Testis (tissue), 2 donors: ENCODE measurements at regions not wholly inside any gene's neighbourhood (a gene's known extent, or its start where the extent isn't known, plus 50 kb on each side); places are given as distances from the start of the nearest gene placed in this dataset.

Experiments used
- DNase-seq: peaks from one replicate; pipeline ENCODE4 v3.0.0-alpha.2; 2019
- H3K27ac ChIP-seq, 2 donors: fragments of 200-600 bp; sonication (generic); one replicate each; pipeline ENCODE4 v1.5.1; 2019
- H3K27me3 ChIP-seq: fragments of 200-600 bp; sonication (generic); one replicate; pipeline ENCODE4 v1.5.1; 2019
- H3K36me3 ChIP-seq: fragments of 200-600 bp; sonication (generic); one replicate; pipeline ENCODE4 v1.5.1; 2017; ENCODE audit warnings: low read depth; ENCODE audit errors: missing control alignments
- H3K4me1 ChIP-seq: fragments of 200-600 bp; sonication (generic); one replicate; pipeline ENCODE4 v1.5.1; 2019
- H3K4me3 ChIP-seq, 2 donors: fragments of 200-600 bp; sonication (generic); one replicate each; pipeline ENCODE4 v1.5.1; 2017 to 2019
- H3K9me3 ChIP-seq: fragments of 200-600 bp; sonication (generic); one replicate; pipeline ENCODE4 v1.5.1; 2017
- CTCF ChIP-seq, 3 experiments: fragments of 450-650 bp in 2 of 3; fragments of 200-600 bp in 1 of 3; sonication (generic) in 1 of 3; IDR thresholded peaks; one replicate each; pipeline ENCODE4 v1.5.1; 2016 to 2019; ENCODE audit warnings: antibody characterized with exemption in 3 of 3, mild to moderate bottlenecking in 2 of 3, moderate library complexity in 1 of 3
- POLR2A ChIP-seq: fragments of 450-650 bp; IDR thresholded peaks from one replicate; pipeline ENCODE4 v1.6.1; 2017; ENCODE audit warnings: antibody characterized with exemption, mild to moderate bottlenecking, moderate library complexity
- WGBS, 2 donors: methylation state at CpG; one replicate each; pipeline ENCODE4 v1.1.5; 2018; 5-methylcytosine and 5-hydroxymethylcytosine counted together
- intact Hi-C: fragments of 100-400 bp; cut with DNase I; formaldehyde crosslinking; loops from one replicate; pipeline ENCODE4 v1.15.1; 2023; ENCODE audit warnings: low total_unique reads

- no peak overlapping the region for H3K27ac ChIP-seq
- no peaks in the 10 kb centered on the region for H3K9me3 ChIP-seq
- TF ChIP-seq CTCF (IDR thresholded peaks at IDR 0.05), result no peak
- TF ChIP-seq POLR2A, result no peak
- no peak for DNase-seq
- H3K36me3 ChIP-seq, result no peaks in the 10 kb centered on the region
- WGBS, 2 donors, result 93 to 97% methylated on average over 6 of the region's 6 CpGs
- intact Hi-C loops, result no loop called here
- H3K4me1 ChIP-seq, result no peaks in the 10 kb centered on the region
- H3K4me3 ChIP-seq, result no peak overlapping the region
- no peaks in the 10 kb centered on the region for H3K27me3 ChIP-seq
Measured at GRCh38 chr13:84940167-84940566, 859.1 kb downstream of the SLITRK6 start.

GRCh38 chr13:84934911-84935310 lies 864.3 kb downstream of the SLITRK6 start:
- no peaks in the 10 kb centered on the region for H3K27me3 ChIP-seq
- intact Hi-C loops, result no loop called here
- WGBS, 2 donors, result 51 to 54% methylated on average over 4 of the region's 4 CpGs
- H3K4me1 ChIP-seq, result no peaks in the 10 kb centered on the region
- DNase-seq, result no peak
- no peaks in the 10 kb centered on the region for H3K9me3 ChIP-seq
- H3K27ac ChIP-seq, result no peak overlapping the region
- no peak overlapping the region for H3K4me3 ChIP-seq
- no peaks in the 10 kb centered on the region for H3K36me3 ChIP-seq
- TF ChIP-seq POLR2A, result no peak
- no peak for TF ChIP-seq CTCF (IDR thresholded peaks at IDR 0.05)

- Histone ChIP-seq H3K4me1 (no peaks in the 10 kb centered on the region), H3K4me3 (no peak overlapping the region), H3K27ac (no peak overlapping the region), H3K27me3 (no peaks in the 10 kb centered on the region), H3K9me3 (no peaks in the 10 kb centered on the region), H3K36me3 (no peaks in the 10 kb centered on the region)
- no peak for DNase-seq
- intact Hi-C loops, result no loop called here
- 39 to 93% methylated on average over 1 of the region's 1 CpG for WGBS, 2 donors
- TF ChIP-seq CTCF (IDR thresholded peaks at IDR 0.05), result no peak
- no peak for TF ChIP-seq POLR2A
Measured at GRCh38 chr13:84933797-84934196, 865.4 kb downstream of the SLITRK6 start.

GRCh38 chr13:84931264-84931663 lies 868.0 kb downstream of the SLITRK6 start:
- no peaks in the 10 kb centered on the region for H3K36me3 ChIP-seq
- H3K9me3 ChIP-seq, result no peaks in the 10 kb centered on the region
- no peak for DNase-seq
- H3K4me3 ChIP-seq, result no peak overlapping the region
- TF ChIP-seq CTCF (IDR thresholded peaks at IDR 0.05) (no peak), POLR2A (no peak)
- WGBS, 2 donors, result 83 to 89% methylated on average over 1 of the region's 1 CpG
- H3K27ac ChIP-seq, result no peak overlapping the region
- no peaks in the 10 kb centered on the region for H3K27me3 ChIP-seq
- no peaks in the 10 kb centered on the region for H3K4me1 ChIP-seq
- intact Hi-C loops, result no loop called here

GRCh38 chr13:84927442-84928169 lies 871.6 kb downstream of the SLITRK6 start:
- Histone ChIP-seq H3K36me3 (no peaks in the 10 kb centered on the region), H3K9me3 (no peaks in the 10 kb centered on the region), H3K27ac (no peak overlapping the region), H3K27me3 (no peaks in the 10 kb centered on the region), H3K4me3 (no peak overlapping the region), H3K4me1 (no peaks in the 10 kb centered on the region)
- intact Hi-C loops, result no loop called here
- 79 to 86% methylated on average over 9 to 16 of the region's 17 CpGs for WGBS, 2 donors
- no peak for TF ChIP-seq POLR2A
- no peak for TF ChIP-seq CTCF (IDR thresholded peaks at IDR 0.05)
- no peak for DNase-seq
